ENCODE measurements at regions not wholly inside any gene's neighbourhood (a gene's known extent, or its start where the extent isn't known, plus 50 kb on each side); places are given as distances from the start of the nearest gene placed in this dataset.

GRCh38 chr5:116363780-116364179 lies 210.8 kb downstream of the SEMA6A start (continued):
- TF ChIP-seq ZNF462 (CRISPR knock-in tag; IDR thresholded peaks at IDR 0.05) (no peak), CTCF (conservative IDR thresholded peaks at IDR 0.05; ENCODE audit: low read depth in 2 of 2) (no peak), JUNB (IDR thresholded peaks at IDR 0.05; ENCODE audit: unreplicated experiment) (no peak)

- Mint-ChIP-seq H3K4me1 (peaks cover 6% of the 10 kb centered on the region; the same call in 1 of the 3 replicates), H3K27me3 (ENCODE audit: insufficient read depth, low read depth, poor library complexity) (peaks cover 12% of the 10 kb centered on the region), H3K9me3 (no peaks in the 10 kb centered on the region), H3K4me3 (peak overlapping the region; percentile 78), H3K36me3 (ENCODE audit: low read depth) (no peaks in the 10 kb centered on the region; the same call in 2 of the 3 replicates), H3K27ac (no peak overlapping the region)
- Histone ChIP-seq H3K27me3 (ENCODE audit: insufficient read depth) (0 out of 2 replicates have a peak, but pooled peaks cover 7% of the 10 kb centered on the region), H2AFZ (peak overlapping the region; percentile 97), H3F3A (replicated peaks; ENCODE audit: low read depth) (0 out of 2 replicates have a peak, but pooled peaks cover 2% of the 10 kb centered on the region), H3K27ac (ENCODE audit: low read depth) (no peak overlapping the region), H3K4me2 (peak overlapping the region; percentile 82), H3K4me3 (peak overlapping the region; percentile 62), H3K36me3 (ENCODE audit: insufficient read depth) (no peaks in the 10 kb centered on the region), H3K4me1 (ENCODE audit: insufficient read depth) (no peaks in the 10 kb centered on the region), H3K79me2 (replicated peaks; ENCODE audit: insufficient read depth) (no peaks in the 10 kb centered on the region), H3K9me2 (ENCODE audit: insufficient read depth) (no peaks in the 10 kb centered on the region), H4K20me1 (replicated peaks; ENCODE audit: insufficient read depth) (no peaks in the 10 kb centered on the region)
- ATAC-seq (peak; percentile 6; the same call in 1 of the 3 replicates), DNase-seq (ENCODE audit: low spot score) (no peak)
- TF ChIP-seq ZNF462 (CRISPR knock-in tag; IDR thresholded peaks at IDR 0.05) (no peak), CTCF (conservative IDR thresholded peaks at IDR 0.05; ENCODE audit: low read depth in 2 of 2) (no peak)
Observed at GRCh38 chr5:116361979-116362577, 212.5 kb downstream of the SEMA6A start.

Measured in GM23338 (cell line).